Stimulated activated CD8-positive, alpha-beta memory T cell treated with anti-CD3 and anti-CD28 coated beads, Interleukin-15, amount 100 ng/mL, for 4 hours (primary cell): ENCODE measurements at regions not wholly inside any gene's neighbourhood (a gene's known extent, or its start where the extent isn't known, plus 50 kb on each side); places are given as distances from the start of the nearest gene placed in this dataset.
"Not testable (repeated sequence)": the region's sequence is repeated elsewhere in the genome, so short reads cannot be mapped to it uniquely, and the experiment has no call there.

ENCODE experiments used
- DNase-seq, 2 donors: peaks; one replicate each; pipeline ENCODE4 v3.0.0-alpha.2; 2020; ENCODE audit warnings: low read depth in 2 of 2

DNA sequence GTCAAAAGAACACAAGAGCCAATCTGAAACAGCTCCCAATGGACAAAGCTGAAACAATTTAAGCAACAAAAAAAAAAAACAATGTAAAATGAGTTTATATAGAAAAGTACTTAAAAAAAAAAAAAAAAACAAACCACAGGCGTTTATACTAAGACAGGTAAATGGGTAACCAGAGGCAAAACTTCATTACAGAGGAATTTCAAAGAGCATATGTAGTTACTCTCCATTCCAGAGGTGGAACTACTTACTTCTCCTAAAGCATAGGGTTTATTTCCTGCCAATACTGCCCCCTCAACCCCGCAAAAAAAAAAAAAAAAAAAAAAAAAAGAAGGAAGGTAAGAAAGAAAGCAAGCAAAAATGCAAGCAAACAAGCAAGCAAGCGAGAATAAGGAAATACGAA lies 132.9 kb downstream of the LIG4 start:
- DNase-seq, result no peak

- no peak for DNase-seq
Measured at GRCh38 chr13:108077284-108077683, 138.1 kb downstream of the LIG4 start.

- DNase-seq, result not testable (repeated sequence)
Measured at GRCh38 chr13:108074429-108074828, 140.9 kb downstream of the LIG4 start.

GRCh38 chr13:108070925-108071324 lies 144.4 kb downstream of the LIG4 start:
- DNase-seq, result no peak

DNA sequence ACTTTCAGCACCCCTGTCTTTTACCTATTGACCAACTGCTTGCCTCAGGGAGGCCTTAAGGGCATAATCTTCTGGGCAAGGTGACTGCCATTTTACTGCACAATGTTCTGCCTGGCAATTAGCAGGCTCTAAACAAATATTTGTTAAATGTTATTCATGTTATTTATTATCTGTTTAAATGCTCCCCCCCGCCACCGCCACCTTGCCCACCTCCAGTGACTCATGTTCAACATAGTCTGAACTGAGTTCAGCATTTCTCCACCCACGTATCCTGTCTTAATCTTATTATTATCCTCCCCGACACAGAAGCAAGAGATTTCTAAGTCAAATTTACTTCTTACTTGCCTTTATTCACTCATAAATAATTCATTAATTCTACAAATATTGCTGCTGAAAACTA lies 144.8 kb downstream of the LIG4 start:
- no peak for DNase-seq

DNA sequence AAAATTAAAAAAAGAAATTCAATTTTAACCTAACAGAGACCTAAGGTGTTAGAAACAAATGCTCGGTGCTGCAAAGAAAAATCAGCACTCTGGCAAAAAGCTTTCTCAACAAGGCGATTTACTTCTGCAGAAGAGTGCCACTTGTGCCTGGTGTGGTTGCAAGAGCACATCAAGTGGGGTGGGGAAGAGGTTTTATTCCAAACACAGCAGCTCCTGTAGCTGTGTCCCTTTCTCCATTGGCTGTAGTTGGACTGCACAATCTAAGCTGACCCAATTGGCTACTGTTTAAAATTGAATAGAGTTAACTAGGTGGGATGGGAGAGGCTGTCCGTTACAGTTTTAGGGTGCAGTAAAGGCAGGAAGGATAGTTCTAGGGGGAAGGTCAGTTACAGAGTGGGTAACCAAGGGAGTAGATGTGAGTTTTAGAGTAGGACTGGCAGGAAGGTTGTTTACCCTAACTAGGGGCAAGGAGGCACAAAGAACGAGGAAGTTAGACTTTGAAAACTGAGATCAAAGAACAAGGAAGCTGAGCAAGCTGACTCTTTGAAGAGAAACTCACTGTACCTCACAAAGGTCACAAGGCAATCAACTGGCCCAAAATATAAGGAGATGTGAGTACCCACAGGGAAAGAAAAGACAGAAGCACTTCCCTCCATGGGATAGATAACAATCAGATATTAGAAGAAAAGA lies 145.7 kb downstream of the LIG4 start:
- no peak for DNase-seq

GRCh38 chr13:108064372-108064771 lies 151.0 kb downstream of the LIG4 start:
- DNase-seq, result not testable (repeated sequence)

DNA sequence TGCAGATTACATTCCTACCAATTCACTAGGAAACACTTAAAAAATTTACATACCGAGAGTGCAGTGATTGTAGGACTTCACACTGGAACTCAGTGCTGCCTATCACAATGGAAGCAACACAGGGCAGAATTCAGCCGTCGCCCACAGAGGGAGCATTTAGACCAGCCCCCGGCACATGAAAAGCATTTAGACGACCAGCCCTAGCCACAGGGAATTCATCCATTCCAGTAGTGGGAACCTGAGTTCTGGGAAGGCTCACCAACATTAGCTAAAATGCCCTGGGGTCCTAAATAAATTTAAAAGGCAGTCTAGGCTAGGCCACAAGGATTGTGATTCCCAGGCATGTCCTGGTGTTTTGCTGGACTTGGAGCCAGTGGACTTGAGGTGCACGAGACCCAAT lies 155.2 kb downstream of the LIG4 start:
- no peak for DNase-seq

DNA sequence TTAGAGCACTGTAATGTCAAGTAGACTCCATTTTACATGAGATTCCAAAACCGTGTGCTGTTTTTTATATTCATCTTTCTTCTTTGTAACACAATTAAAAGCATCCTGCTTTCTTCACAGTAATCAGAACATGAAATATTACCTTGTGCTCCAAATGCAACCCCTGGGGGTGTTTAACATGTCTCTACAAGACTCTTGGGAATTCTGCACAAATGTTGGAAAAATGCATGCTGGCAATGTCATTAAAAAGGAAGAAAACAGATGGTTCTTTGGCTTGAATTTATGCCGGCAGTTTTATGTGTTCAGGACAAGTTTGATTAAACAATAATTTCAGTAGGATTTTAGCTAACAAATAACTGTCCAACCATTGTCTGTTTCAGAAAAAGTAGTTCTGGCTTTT lies 159.1 kb downstream of the LIG4 start:
- DNase-seq, result no peak

DNA sequence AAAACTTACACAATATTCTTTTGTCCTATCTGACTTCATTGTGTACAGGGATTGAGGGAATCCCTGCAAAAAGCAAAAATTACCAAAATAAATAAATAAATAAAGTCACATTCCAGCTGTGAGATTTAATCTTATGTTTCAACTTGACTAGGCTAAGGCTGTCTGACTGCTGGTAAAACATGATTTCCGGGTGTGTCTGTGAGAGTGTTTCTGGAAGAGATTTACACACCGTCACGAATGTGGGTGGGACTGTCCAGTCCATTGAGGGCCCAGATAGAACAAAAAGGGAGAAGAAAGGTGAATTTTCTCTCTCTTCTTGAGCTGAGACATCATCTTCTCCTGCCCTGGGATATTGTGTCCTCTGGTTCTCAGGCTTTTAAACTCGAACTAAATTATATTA lies 166.1 kb downstream of the LIG4 start:
- DNase-seq, result no peak

DNA sequence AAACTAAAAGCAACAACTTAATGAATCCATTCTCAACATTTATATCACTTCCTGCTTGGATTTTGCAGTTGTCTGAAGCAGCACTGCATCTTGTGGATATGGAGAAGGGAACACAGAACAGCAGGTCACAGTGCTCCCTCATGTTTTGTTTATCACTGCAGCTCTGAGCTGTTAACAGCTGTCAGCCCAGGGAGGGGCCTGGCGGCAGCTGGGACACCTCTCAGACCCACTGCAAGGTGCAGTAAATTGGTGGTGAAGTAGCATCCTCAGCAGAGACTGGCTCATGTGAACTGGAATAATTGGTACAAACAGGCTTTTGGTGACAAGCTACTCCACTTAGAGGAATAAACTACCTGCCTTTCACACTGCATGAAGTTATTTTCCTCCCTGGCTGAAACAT lies 170.4 kb downstream of the LIG4 start:
- no peak for DNase-seq

DNA sequence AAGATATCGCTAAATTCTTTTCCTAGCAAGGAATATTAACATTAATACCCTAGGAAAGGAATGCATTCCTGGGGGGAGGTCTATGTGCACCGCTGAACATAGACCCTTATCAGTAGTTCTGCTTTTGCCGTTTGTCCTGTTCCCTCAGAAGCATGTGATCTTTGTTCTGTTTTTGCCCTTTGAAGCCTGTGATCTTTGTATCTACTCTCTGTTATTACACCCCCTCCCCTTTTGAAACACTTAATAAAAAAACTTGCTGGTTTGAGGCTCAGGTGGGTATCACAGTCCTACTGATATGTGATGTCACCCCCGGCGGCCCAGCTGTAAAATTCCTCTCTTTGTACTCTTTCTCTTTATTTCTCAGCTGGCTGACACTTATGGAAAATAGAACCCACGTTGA lies 172.5 kb downstream of the LIG4 start:
- DNase-seq, result not testable (repeated sequence)

GRCh38 chr13:108037348-108037747 lies 178.0 kb downstream of the LIG4 start:
- no peak for DNase-seq

DNA sequence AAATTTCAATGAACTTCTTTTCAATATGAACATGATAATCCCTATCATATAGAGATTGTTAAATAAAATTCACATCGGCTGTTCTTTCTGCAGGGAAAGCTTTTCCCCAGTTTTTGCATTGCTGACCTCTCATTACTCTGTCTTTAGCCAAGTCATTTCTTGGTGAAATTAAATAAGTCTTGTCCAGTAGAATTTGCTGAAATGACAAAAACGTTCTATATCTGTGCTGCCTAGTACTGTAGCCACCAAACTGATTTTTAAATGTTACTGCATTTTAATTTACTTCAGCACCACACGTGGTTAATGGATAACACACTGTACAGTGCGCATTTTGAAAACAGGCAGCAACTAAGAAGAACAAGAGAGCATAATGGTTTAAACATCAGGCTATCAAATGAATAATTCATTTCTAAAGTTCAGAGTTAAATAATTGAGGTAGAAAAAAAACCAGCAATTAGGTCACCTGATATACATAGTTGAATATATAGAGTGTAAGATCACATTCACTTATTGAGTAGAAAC lies 178.9 kb downstream of the LIG4 start:
- no peak for DNase-seq

DNA sequence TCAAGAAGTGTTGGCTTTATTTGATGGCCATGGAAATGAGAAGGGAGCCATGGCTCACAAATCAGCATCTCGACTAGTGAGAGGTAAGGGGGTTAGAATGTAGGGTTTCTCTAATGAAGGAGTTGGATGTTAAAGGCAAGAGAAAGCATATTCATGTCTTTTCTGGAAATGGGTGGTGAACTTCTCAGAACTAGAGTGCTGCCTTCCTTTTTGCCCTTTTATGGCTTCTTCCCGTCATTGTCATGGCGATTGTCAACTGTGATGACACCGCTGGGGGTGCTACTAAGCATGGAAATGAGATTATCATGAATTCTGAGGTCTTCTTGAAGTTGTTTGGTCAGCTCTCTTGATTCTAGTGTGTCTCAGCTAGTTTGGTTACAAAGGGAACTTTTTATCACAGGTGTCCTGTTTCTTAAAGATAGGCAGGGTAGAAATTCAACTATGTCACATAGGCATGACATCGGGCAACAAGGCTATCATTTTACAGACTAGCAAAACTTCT lies 180.4 kb downstream of the LIG4 start:
- DNase-seq, result no peak

DNA sequence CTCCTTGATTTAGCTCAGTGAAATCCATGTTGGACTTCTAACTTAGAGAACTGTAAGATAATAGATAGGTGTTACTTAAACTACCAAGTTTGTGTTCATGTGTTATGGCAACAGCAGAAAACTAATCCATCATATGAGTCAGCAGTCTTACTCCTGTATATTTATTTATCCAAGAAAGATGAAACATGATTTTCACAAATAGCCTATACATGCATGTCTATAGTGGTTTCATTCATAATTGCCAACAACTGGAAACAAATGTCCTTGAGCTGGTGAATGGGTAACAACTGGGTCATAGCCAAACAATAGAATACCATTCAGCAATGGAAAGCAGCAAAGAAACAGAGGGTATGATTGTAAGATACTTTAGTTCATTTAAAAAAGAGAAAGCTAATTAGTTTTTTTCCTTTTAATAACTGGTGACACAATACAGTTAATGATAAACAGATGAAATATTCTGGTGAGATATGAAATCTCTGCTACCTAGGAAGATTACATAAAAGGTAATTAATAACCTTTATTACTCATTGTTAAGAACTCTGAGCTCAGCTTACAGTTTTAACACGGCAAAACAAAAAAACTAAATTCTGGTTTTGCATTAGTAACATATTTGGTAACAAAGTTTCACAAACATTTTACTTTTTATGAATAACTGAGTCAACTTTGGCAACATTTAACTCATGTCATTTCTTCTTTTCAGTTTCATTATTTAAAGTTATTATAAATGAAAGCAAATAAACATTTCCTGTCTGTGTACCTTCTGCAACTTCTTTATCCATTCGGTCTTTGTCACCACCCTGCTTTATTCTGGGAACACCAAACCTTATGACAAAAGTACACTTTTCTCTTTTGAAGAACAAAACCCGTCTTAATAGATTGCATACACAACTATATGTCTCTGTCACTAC lies 181.3 kb downstream of the LIG4 start:
- DNase-seq, result no peak

DNA sequence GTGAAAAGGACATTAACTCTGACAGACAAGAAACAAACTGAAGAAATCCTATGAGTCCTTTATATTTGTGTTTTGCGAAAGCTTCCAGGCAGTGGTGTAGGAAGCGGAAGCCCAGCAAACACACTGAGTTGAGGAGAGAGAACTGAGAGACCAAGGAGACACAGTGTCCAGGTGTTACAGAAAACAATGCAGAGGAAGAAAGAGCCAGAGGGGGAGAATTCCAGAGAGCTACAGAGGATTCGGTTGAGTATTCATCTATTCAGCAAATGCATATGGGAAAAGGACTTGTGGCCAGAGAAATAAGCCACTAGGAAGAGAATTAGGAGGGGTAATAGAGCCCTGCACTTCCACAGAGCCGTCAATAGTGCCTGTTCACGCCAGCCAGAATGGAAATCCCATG lies 183.5 kb downstream of the LIG4 start:
- no peak for DNase-seq

GRCh38 chr13:108030769-108031168 lies 184.6 kb downstream of the LIG4 start:
- DNase-seq, result no peak

DNA sequence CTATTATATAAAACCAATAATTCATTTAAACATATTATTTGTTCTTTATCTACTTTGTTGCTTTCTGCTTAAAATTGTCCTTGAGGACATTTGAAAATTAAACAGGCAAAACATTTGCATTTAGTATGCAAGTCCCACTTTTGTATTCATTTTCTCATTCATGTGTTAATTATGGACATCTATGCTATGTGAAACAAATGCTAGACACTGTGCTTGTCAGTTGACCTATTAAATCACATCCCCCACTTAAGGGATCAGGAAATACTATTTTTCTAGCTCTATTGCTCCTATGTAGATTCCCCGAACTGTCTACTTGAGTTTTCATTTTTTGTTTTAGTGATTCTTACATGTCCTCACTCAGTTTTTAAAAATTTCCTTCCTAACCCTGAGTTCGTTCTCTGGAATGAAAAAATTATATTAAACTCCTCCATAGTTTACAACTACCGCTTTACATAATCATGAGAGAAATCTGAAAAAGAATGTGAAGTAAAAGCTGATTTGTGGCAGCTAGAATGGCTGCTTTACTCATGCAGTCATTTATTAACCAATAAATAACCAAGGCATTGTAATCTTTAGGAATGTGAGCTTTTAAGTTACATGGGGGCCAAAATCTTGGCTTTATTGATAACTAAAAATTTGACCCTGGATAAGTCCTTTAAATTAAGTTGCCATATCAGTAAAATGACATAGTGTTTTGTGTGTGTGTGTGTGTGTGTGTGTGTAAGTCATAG lies 188.5 kb downstream of the LIG4 start:
- no peak for DNase-seq

GRCh38 chr13:108020027-108020426 lies 195.3 kb downstream of the LIG4 start:
- DNase-seq, result no peak

DNA sequence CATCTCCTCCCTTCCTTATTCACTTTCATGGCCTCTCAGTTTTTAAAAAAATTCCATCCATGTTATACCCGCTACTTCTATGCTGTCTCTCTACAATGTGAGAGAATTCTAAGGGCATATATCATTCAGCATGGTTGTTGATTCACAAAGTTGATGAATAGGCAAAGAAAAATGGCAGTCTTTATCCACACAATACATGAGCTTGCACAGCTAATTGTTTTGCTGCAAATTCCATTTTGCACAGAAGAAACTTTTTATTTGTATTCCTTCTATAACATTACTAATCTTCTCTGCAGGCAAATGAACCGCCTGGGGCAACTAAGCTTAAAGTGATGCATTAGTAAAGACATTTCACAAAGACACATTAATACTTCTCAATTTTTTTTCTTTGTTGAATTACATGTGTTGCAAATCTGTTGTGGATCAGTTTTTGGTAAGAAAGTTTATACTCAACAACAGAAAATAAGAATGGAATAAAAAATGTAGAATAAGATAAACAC lies 196.9 kb downstream of the LIG4 start:
- no peak for DNase-seq

DNA sequence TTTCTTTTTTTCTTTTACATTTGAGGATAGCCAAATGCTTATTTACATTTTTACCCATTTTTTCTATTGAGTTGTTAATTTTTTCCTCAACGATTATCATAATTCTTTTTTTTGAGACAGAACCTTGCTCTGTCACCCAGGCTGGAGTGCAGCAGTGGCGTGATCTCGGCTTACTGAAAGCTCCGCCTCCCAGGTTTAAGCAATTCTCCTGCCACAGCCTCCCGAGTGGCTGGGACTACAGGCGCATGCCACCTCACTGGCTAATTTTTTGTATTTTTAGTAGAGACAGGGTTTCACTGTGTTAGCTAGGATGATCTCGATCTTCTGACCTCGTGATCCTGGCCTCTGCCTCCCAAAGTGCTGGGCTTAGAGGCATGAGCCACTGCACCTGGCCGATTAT lies 208.7 kb downstream of the LIG4 start:
- DNase-seq, result no peak
